HG02840 (cell line): ENCODE measurements at regions not wholly inside any gene's neighbourhood (a gene's known extent, or its start where the extent isn't known, plus 50 kb on each side); places are given as distances from the start of the nearest gene placed in this dataset.

Source experiments
- ATAC-seq: cut with Tn5 transposase; IDR thresholded peaks from one replicate; pipeline ENCODE4 v1.9.1; 2021; ENCODE audit warnings: mild to moderate bottlenecking, moderate library complexity, moderate number of reproducible peaks; ENCODE audit not compliant: unreplicated experiment, low FRiP score

- no peak for ATAC-seq
These were observed 342.2 kb downstream of the PPARGC1A start for GRCh38 chr4:23547601-23548000.

GRCh38 chr4:23547096-23547495 is 342.8 kb downstream of the PPARGC1A start:
- no peak for ATAC-seq

- ATAC-seq: no peak
These were observed 349.8 kb downstream of the PPARGC1A start for GRCh38 chr4:23539969-23540569.

- ATAC-seq: no peak
These were observed 356.0 kb downstream of the PPARGC1A start for GRCh38 chr4:23533859-23534258.

GRCh38 chr4:23516716-23517115 is 373.1 kb downstream of the PPARGC1A start:
- no peak for ATAC-seq

- no peak for ATAC-seq
These were observed 385.8 kb downstream of the PPARGC1A start for GRCh38 chr4:23504083-23504482.

GRCh38 chr4:23500894-23501449 is 388.9 kb downstream of the PPARGC1A start:
- no peak for ATAC-seq

GRCh38 chr4:23485801-23486200 is 404.0 kb downstream of the PPARGC1A start:
- ATAC-seq: no peak

GRCh38 chr4:23484689-23485088 is 405.2 kb downstream of the PPARGC1A start:
- no peak for ATAC-seq

GRCh38 chr4:23483320-23483960 is 406.4 kb downstream of the PPARGC1A start:
- no peak for ATAC-seq

GRCh38 chr4:23481566-23481965 is 408.3 kb downstream of the PPARGC1A start:
- ATAC-seq: no peak

GRCh38 chr4:23477905-23478304 is 411.9 kb downstream of the PPARGC1A start:
- no peak for ATAC-seq

- ATAC-seq: no peak
These were observed 413.2 kb downstream of the PPARGC1A start for GRCh38 chr4:23476515-23477090.

- ATAC-seq: no peak
These were observed 426.8 kb downstream of the PPARGC1A start for GRCh38 chr4:23463071-23463470.

GRCh38 chr4:23458054-23458453 is 431.8 kb downstream of the PPARGC1A start:
- ATAC-seq: no peak

- no peak for ATAC-seq
These were observed 433.0 kb downstream of the PPARGC1A start for GRCh38 chr4:23456864-23457263.

- no peak for ATAC-seq
These were observed 434.2 kb downstream of the PPARGC1A start for GRCh38 chr4:23455456-23456158.

GRCh38 chr4:23441530-23442069 is 448.2 kb downstream of the PPARGC1A start:
- no peak for ATAC-seq

- ATAC-seq: no peak
These were observed 451.1 kb downstream of the PPARGC1A start for GRCh38 chr4:23438764-23439163.

- no peak for ATAC-seq
These were observed 460.4 kb downstream of the PPARGC1A start for GRCh38 chr4:23429497-23429896.

GRCh38 chr4:23425570-23425969 is 464.3 kb downstream of the PPARGC1A start:
- no peak for ATAC-seq
